Fibroblast of mammary gland (primary cell): ENCODE measurements at regions not wholly inside any gene's neighbourhood (a gene's known extent, or its start where the extent isn't known, plus 50 kb on each side); places are given as distances from the start of the nearest gene placed in this dataset.
"Not testable (repeated sequence)": the region's sequence is repeated elsewhere in the genome, so short reads cannot be mapped to it uniquely, and the experiment has no call there.

Source experiments
- DNase-seq: peaks from one replicate; pipeline ENCODE4 v3.0.0-alpha.2; 2010; ENCODE audit warnings: low read depth
- H3K4me3 ChIP-seq: 2 replicates; pipeline ENCODE4 v1.5.1; 2011; ENCODE audit warnings: low read depth, mild to moderate bottlenecking, low read length, moderate library complexity; ENCODE audit not compliant: control insufficient read depth
- TF ChIP-seq, protein P1 (sequence below): conservative IDR thresholded peaks from 2 replicates; pipeline ENCODE4 v1.5.1; 2011; ENCODE audit warnings: low read depth, low read length, inconsistent platforms; ENCODE audit not compliant: control insufficient read depth, insufficient read depth

DNA sequence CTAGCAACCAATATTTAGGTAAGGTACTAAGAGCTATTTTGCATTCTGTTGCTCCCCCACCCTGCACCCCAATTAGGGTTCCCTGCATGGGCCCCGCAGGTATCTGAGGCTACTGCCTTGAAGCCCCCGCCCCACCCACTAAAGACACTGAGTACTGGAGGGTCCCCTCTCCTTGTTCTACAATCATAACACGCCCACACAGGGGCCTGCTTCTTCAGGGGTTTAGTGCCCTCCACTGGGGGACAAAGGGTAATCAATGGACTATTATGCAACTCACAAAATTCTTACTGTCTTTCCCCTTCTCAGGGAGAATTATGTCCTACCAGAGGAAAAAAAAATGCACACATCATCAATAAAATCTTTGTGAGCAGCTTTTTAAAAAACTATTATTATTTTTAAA lies 113.1 kb downstream of the ATP6V0E2 start:
- not testable (repeated sequence) for H3K4me3 ChIP-seq, DNase-seq

DNA sequence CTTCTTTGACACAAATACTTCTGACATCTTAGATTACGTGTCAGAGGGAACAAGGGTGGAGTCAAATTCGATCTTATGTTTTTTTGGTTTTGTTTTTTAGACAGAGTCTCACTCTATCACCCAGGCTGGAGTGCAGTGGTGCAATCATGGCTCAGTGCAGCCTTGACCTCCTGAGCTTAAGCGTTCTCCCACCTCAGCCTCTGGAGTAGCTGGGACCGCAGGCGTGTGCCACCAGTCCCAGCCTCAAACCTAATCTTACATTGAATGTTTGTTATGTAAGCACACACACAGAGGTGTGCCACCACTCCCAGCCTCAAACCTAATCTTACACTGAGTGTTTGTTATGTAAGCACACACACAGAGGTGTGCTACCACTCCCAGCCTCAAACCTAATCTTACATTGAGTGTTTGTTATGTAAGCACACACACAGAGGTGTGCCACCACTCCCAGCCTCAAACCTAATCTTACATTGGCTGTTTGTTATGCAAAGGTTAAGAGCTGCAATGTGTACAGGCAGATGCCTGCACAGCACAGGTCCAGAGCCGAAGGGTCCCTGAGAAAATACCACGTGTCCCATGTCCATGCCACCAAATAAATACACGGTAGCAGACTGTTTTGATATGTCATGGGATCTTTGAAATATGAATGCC lies 118.0 kb downstream of the ATP6V0E2 start:
- DNase-seq = not testable (repeated sequence)

DNA sequence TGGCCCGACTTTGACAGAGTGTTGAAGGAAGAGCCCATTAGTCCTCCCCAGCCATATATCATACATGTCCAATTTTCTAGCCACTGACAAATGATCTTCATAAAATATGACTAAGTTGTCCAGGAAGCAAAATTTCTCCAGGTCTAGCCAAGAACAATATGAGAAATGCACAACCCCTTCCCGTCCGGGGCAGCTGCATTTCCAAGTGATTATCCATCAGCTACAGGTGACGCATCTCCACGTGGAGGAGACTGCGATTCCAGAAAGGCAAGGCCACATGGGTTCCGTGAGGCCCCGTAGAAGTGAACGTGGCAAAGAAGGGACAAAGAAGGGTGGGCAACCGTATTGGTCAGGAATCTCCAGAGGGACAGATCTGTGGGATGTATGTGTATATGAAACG lies 118.6 kb downstream of the ATP6V0E2 start:
- DNase-seq = peak; percentile 29
- not testable (repeated sequence) for H3K4me3 ChIP-seq

More for the DNA sequence above, 118.0 kb downstream of the ATP6V0E2 start:
- H3K4me3 ChIP-seq = not testable (repeated sequence)

DNA sequence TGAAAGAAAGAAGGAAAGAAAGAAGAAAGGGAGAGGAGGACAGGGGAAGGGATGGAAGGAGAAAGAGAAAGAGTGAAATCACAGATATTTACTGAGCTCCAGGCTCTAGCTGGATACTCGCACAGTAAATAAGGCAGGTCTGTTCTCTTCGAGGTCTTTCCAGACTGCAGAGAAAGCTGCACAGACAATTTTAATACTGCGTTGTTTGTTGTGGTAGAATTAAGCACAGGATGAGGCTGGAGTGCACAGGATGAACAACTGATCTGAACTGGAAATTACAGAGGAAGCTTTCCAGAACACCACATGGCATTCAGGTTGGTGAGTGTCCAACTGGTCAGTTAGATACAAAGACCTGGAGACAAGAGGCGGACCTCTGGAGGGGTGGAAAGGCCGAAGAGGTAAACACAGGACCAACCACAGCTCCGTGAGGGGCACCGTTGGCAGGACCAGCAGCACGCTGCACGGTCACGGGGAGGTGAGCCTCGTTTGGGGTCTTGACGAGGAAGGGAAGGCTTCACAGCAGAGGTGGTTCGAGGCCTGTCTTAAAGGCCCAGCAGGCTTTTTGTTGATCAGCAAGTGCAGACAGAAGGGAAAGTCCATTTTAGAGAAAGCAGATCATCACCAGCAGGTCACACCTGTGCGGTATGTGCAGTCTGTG lies 121.7 kb downstream of the ATP6V0E2 start:
- H3K4me3 ChIP-seq, DNase-seq: not testable (repeated sequence)

DNA sequence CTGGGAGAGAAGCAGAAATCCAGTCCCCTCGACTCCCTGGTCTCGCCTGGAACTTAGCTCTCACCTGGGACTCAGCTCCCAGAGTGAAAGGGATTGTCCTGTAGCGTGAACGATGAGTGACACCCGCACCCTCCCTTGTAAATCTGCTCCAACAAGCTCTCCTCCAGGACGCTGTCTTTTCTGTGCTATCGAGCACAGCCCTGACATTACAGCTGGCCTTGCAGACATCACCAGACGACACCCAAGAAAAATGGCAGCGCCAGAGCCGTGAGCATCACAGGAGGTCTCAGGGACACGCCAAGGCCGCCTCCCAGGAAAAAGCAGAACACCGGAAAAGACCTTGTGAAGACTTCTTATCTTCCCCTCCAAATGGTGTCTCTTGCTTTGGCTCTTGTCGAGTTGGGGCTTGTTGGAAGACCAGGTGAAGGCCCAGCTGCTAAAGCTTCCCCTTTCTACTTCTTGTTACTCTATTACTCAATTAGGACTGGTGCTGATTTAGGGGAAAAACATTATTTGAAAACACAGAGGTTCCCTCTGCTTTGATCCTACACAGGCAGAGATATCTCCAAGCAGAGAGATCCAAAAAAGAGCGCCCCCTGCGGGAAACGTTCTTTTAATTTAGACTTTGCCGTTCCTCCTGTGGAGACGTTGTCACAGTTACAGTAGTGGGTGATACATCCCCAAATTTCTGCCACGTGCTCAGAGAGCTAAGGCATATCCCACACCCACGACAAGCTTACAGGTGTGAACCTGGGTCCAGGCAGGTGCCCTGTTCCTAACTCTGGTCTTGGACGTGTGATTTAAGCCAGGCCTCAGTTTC lies 127.2 kb downstream of the ATP6V0E2 start:
- not testable (repeated sequence) for H3K4me3 ChIP-seq, DNase-seq

DNA sequence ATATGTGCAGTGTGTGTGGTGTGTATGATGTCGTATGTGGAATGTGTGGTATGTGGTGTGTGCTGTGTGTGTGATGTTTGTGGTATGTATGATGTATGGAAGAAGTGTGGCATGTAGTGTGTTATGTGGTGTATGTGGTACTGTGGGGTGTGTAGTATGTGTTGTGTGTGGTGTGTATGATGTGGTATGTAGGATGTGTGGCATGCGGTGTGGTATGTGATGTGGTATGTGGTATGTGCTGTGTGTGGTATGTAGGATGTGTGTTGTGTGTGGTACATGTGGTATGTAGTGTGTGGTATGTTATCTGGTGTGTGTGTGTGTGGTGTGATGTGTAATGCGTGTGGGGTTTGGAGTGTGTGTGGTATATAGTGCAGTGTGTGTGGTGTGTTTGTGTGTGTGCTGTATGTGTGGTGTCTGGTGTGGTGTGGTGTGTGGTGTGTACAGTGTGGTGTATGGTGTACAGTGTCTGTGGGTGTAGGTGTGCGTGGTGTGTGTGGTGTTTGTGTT lies 129.6 kb downstream of the ATP6V0E2 start:
- DNase-seq = no peak
- H3K4me3 ChIP-seq = no peak overlapping the region
- TF ChIP-seq, protein P1, sequence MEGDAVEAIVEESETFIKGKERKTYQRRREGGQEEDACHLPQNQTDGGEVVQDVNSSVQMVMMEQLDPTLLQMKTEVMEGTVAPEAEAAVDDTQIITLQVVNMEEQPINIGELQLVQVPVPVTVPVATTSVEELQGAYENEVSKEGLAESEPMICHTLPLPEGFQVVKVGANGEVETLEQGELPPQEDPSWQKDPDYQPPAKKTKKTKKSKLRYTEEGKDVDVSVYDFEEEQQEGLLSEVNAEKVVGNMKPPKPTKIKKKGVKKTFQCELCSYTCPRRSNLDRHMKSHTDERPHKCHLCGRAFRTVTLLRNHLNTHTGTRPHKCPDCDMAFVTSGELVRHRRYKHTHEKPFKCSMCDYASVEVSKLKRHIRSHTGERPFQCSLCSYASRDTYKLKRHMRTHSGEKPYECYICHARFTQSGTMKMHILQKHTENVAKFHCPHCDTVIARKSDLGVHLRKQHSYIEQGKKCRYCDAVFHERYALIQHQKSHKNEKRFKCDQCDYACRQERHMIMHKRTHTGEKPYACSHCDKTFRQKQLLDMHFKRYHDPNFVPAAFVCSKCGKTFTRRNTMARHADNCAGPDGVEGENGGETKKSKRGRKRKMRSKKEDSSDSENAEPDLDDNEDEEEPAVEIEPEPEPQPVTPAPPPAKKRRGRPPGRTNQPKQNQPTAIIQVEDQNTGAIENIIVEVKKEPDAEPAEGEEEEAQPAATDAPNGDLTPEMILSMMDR = no peak

DNA sequence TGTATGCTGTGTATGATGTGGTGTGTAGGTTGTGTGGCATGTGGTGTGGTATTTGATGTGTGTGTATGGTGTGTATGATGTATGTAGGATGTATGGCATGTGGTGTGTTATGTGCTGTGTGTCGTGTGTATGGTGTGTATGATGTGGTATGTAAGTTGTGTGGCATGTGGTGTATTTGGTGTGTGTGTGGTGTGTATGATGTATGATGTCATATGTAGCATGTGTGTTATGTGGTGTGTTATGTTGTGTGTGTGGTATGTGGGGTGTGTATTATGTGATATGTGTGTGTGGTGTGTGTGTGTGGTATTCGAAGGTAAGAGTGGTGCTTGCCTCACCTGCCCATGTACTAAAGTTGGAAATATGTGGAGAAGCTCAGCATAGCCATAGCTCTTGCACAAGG lies 130.2 kb downstream of the ATP6V0E2 start:
- not testable (repeated sequence) for DNase-seq, H3K4me3 ChIP-seq

DNA sequence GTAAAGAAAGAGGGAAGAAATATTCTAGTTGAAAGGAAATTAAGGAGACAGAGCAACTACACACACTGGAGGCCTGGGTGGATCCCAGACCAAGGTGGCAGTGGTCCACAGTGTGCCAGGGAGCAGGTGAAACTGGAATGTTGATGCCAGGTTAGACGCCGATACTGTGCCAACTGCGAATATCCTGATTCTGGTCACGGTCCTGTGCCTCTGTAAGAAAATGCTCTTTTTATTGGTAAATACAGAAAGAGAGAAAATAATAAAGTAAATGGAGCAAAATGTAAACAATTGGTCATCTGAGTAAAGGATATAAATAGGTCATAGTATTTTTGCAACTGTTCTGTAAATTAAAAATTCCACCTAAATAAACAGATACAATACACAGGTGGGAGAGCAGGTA lies 131.1 kb downstream of the ATP6V0E2 start:
- not testable (repeated sequence) for DNase-seq, H3K4me3 ChIP-seq

DNA sequence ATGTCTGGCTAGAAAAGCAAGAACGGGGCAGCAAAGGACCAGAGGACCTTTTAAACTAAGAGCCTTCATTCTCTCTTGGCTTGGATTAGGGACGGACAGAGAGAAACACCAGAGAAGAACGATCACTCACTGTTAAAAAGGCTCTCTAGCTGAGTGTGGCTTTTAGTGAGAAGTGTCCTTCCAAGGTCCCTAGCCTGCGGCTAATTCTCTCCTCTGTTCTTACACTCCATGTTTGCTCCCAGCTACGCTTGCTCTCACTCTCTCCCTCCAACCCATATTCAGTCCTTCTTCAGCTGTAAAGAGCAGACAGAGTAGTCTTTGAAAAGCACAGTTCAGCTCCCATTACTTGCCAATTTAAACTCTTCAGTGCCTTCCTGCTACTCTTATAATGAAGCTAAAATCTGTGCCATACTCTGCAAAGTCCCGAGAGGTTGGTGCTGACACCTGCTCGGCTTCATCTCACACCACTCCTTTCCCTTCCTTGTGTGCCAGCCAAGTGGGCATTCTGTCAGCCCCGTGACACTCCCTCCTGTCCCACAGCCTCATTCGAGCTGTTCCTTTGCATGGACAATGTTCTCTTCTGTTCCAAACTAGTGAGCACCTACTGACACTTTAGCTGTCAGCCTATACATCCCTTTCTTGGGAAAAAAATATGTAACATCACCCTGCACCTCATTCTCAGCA lies 136.0 kb downstream of the ATP6V0E2 start:
- not testable (repeated sequence) for H3K4me3 ChIP-seq, DNase-seq

DNA sequence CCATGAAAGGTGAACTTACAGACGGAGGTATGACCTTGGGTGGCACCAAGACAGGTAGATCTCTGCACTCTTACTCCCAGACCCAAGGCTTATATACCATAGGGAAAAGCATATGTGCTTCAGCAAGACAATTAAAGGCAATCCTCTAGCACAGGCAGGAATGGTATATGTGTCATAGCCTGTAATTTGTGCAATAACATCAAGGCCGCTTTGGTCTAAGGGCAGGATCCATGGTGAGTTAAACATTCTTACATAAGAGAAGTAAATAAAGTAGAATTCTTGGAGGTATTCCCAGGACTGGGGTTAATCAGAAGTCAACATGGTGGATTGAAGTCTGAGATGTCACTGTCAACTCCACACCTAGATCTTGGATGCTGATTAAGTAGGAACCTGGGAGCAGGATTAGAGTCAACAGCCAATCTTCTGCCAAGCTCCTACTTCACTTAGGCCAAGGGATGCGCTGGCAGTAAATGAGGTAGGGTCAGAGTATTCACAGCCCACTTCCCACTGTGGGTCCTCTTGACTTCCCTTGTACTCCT lies 143.0 kb downstream of the ATP6V0E2 start:
- DNase-seq, H3K4me3 ChIP-seq: not testable (repeated sequence)

DNA sequence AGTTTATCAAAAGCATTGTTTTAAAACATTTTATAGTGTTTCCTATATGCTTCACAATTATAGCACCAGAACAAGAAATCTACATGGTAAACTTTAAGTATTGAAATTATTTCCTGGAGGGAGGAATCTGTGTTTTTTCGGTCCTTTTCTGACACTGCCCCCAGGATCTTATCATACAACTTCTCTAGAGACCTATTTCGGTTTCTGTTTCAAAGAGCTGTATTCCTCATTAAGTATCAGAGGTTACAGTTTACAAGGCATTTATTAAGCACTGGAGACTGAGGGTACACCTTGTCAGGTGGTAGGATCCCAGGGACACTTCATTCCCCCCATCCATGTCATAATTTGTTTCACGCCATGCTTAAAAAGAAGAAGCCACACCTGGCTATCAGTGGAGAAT lies 146.4 kb downstream of the ATP6V0E2 start:
- DNase-seq = not testable (repeated sequence)

DNA sequence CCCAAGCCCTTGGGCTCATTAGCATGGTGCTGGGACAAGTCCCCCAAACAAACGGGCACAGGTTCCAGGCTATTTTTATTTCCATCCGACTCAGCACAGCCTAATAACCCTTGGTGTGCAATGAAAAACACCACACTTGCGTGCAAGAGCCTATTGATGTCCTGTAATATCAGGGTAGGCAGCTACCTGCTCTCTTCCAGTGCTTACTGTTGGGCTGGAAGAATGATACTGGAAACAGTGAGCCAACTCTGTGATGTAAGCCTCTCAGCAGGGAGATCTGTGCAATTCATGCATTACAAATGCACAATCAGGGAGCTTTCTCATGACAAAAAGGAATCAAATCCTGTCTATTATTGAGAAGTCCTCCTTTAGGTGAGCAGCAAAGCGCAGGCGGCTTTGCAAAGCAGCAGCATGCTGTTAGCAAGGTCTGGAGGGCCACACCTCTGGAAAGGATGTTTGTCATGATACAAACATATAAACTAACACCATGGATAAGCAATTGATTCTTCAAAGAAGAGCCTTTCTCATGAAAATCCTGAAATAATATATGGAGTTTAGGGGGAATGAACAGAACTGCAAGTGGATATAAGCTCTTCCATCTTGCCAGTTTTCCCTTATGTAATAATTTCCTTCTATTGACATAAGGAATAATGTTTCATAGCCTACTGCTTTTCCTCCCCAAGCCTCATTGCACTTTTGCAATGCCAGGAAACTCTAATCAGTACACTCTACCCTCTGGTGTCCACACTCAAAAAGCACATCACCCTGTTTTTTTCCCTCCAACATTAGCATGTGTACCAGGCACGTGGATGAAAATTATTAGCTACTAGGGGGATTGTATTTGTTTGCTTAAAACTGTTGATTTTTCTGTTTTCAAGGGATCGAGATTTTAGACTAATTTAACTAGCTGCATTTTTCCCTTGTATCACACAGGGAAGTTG lies 151.1 kb downstream of the ATP6V0E2 start:
- not testable (repeated sequence) for H3K4me3 ChIP-seq, DNase-seq

More for the DNA sequence above, 146.4 kb downstream of the ATP6V0E2 start:
- H3K4me3 ChIP-seq = not testable (repeated sequence)

DNA sequence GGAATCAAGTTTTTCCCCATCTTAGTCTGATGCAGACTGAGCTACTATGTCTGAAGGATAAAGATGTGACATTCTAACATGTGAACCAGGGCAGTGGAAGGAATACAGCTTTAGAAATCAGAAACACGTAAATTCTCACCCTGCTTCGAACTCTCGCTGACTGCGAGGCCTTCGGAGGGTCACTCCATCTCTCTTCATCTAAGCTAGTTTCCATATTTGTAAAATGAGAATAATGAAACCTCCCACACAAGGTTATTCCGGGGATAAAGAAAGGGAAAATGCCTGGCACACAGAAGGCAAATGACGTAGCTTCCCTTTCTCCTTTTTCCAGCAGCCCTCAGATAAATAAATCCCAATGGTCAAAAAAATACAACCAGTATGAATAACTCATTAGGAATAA lies 152.0 kb downstream of the ATP6V0E2 start:
- H3K4me3 ChIP-seq, DNase-seq: not testable (repeated sequence)

DNA sequence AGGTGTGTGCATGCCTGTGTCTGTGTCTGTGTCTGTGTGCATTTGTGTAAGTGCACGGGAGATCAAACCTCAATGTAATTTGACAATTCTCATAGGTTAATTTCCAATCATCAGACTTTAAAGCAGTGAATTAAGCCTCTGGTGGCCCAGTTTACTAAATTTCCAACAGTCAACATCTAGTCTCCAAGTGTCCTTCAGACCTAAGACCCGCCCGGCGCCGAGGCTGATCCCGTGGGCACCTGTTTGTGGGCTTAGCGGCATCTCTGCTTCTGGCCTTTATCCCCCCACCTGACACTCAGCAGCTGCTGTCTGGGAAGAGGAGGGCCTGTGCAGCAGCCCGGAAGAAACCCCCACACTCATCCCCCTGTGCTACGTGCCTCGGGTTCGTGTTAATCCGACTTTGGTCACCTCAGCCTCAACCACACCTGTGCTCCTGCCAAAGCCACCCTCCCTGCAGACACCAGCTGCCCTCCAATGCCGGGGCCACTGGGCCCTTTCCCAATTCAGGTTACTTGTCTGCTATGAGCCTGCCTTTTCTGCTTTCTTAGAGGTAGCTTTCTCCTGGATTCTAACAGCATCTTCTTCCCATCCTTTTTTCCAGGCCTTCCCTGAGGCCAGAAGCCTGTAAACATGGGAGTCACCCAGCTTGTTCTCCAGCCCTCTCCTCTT lies 154.7 kb downstream of the ATP6V0E2 start:
- H3K4me3 ChIP-seq, DNase-seq: not testable (repeated sequence)

DNA sequence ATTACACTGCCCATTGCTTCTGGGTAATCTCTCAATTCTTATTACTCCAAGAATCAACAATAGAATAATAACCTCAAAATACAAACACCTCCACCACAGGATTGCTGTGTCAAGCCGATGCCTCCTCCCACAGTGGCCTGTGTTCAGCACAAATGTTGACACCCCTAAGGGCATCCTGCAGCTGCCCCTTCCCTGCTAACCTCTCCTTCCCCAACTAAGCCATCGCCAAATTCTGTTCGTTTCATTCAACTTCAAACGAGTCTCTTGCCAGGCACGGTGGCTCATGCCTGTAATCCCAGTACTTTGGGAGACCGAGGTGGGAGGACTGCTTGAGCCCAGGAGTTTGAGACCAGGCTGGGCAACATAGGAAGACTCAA lies 155.2 kb downstream of the ATP6V0E2 start:
- H3K4me3 ChIP-seq, DNase-seq: not testable (repeated sequence)
